Thymus (tissue), 11 donors: ENCODE measurements at regions not wholly inside any gene's neighbourhood (a gene's known extent, or its start where the extent isn't known, plus 50 kb on each side); places are given as distances from the start of the nearest gene placed in this dataset.
A peak's percentile ranks its signal among the peaks of the same experiment; 100 is the strongest.

Experiments
- DNase-seq, 9 donors: peaks; one replicate each; pipeline ENCODE4 v3.0.0-alpha.2; 2013; ENCODE audit warnings: low spot score in 9 of 9, low read depth in 6 of 9, missing footprints in 1 of 9
- H3K27ac ChIP-seq, 2 donors: one replicate each; pipeline ENCODE4 v1.5.1; 2013; ENCODE audit warnings: control low read depth in 1 of 2, low read depth in 1 of 2, low read length in 1 of 2, mild to moderate bottlenecking in 1 of 2, moderate library complexity in 1 of 2
- H3K27me3 ChIP-seq, 2 donors: one replicate each; pipeline ENCODE4 v1.5.1; 2013; ENCODE audit warnings: low read length in 1 of 2; ENCODE audit not compliant: control insufficient read depth in 2 of 2, insufficient read depth in 1 of 2
- H3K36me3 ChIP-seq, 2 donors: one replicate each; pipeline ENCODE4 v1.5.1; 2013; ENCODE audit warnings: low read length in 1 of 2, mild to moderate bottlenecking in 1 of 2, moderate library complexity in 1 of 2; ENCODE audit not compliant: control insufficient read depth in 2 of 2, insufficient read depth in 2 of 2
- H3K4me1 ChIP-seq, 2 donors: one replicate each; pipeline ENCODE4 v1.5.1; 2013; ENCODE audit warnings: low read length in 2 of 2; ENCODE audit not compliant: control insufficient read depth in 2 of 2, insufficient read depth in 2 of 2
- H3K4me3 ChIP-seq, 2 donors: one replicate each; pipeline ENCODE4 v1.5.1; 2013; ENCODE audit warnings: low read length in 2 of 2, control low read depth in 1 of 2, mild to moderate bottlenecking in 1 of 2
- H3K9me3 ChIP-seq, 2 donors: one replicate each; pipeline ENCODE4 v1.5.1; 2013; ENCODE audit warnings: low read length in 1 of 2, mild to moderate bottlenecking in 1 of 2; ENCODE audit not compliant: control insufficient read depth in 2 of 2, insufficient read depth in 1 of 2
- WGBS: extraction: QIAGEN DNeasy Blood & Tissue Kit; methylation state at CpG from one replicate; pipeline ENCODE4 v1.1.7; 2013; 5-methylcytosine and 5-hydroxymethylcytosine counted together
- donor health status: healthy.

DNA sequence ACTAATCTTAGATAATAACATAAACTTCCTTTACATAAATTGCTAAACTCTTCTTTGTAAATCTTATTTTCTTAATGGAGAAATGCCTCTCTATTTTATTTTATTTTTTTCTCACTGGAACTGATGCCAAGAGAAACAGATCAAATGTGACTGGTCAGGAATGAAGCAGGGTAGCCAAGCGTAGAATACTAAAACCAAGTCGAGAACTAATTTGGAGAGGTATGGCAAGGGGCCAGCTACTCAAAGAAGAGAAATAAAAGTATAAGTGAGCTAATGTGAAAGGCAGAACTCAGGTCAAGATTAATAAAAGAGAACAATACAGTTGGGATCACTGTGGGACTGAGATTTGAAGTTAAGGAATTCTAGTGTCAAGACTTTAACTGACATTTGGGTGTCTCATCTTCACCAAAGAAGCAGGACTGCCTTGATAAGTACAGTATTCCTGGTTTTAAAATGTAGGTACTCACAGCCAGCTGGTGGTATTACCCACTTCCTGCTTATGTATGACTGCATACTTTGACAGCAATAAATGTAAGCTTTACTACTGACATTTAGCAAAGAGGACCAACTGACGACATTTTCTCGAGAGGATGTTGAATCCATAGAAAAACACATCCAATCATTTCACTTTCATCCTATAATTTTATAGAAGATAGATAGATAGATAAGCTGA is 1192.2 kb downstream of the EFNB2 start:
- H3K9me3 ChIP-seq = no peaks in the 10 kb centered on the region
- H3K4me3 ChIP-seq = no peak overlapping the region
- 86% methylated on average over 4 of the region's 4 CpGs for WGBS
- H3K27me3 ChIP-seq = no peaks in the 10 kb centered on the region
- H3K4me1 ChIP-seq = peaks cover 2 to 7% of the 10 kb centered on the region in 2 donors
- no peak overlapping the region for H3K27ac ChIP-seq
- DNase-seq = peak in 4 of 9 donors; percentile 28 to 59 (median 32)
- no peaks in the 10 kb centered on the region for H3K36me3 ChIP-seq

- Histone ChIP-seq H3K9me3 (no peaks in the 10 kb centered on the region), H3K4me1 (peaks cover 3 to 7% of the 10 kb centered on the region in 2 donors), H3K27ac (no peak overlapping the region), H3K4me3 (no peak overlapping the region), H3K36me3 (no peaks in the 10 kb centered on the region), H3K27me3 (no peaks in the 10 kb centered on the region)
- WGBS = 97% methylated on average over 11 of the region's 11 CpGs
- DNase-seq = no peak
Observed at GRCh38 chr13:105342281-105342820, 1193.1 kb downstream of the EFNB2 start.

DNA sequence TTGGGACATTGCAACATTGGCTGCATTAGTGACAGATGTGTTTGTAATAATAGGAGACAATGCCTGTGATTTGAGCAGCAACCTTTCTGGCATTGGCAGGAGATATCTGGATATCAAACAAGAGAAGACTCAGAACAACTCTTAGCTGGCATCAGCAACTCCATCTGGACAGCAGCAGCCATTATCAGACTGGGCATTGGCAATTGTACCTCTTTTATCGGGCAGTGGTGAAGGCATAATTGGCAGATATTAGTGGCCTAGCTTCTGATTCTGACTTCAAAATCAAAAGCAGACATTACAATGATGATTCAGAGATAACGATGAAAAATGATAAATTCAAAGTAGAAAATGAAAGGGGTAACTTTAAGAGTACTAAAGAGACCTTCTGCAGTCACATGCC is 1193.7 kb downstream of the EFNB2 start:
- peaks cover 3 to 7% of the 10 kb centered on the region in 2 donors for H3K4me1 ChIP-seq
- WGBS = over 99% methylated on average over 2 of the region's 2 CpGs
- H3K27me3 ChIP-seq = no peaks in the 10 kb centered on the region
- H3K4me3 ChIP-seq = no peak overlapping the region
- H3K27ac ChIP-seq = no peak overlapping the region
- H3K36me3 ChIP-seq = no peaks in the 10 kb centered on the region
- DNase-seq = no peak
- no peaks in the 10 kb centered on the region for H3K9me3 ChIP-seq

DNA sequence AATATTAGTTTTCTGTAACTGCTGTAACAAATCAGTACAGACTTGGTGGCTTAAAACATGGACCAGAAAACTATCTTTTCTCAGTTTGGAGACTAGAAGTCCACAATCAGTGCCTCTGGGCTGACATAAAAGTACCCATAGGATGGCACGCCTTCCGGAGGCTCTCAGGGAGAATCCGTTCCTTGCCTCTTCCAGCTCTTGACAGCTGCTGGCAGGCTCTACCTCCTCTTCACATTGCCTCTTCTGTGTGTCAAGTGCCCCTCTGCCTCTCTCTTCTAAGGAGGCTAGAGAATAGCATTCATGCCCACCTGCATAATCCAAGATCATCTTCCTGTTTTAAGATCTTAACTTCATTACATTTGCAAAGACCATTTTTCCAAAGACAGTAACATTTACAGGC is 1194.2 kb downstream of the EFNB2 start:
- no peak for DNase-seq

DNA sequence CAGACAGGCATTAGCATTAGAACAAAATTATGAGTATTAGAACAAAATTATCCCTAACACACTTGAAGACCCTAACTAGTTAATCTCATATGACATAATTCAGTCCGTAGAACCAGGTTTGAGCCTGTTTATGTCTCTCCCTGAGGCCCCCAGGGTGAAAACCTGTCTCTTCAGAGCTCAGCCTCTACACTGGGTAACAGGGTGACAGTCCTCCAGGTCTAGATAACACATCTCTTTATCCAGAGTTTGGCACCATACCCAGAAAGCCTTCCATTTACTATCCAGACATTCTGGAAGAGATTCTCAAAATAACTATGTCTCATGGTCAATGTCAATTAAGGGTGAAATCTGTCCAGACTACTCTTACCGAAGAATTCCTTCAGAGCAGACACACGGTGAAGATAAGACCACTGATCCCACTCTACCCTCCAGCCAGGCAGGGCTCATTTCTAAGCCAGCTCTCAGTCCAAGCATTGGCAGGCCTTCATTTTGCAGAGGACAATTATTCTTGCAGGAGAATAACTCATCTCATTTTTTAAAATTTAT is 1195.3 kb downstream of the EFNB2 start:
- Histone ChIP-seq H3K36me3 (no peaks in the 10 kb centered on the region), H3K9me3 (no peaks in the 10 kb centered on the region), H3K27ac (no peak overlapping the region), H3K4me3 (no peak overlapping the region), H3K27me3 (no peaks in the 10 kb centered on the region), H3K4me1 (peaks cover 3 to 7% of the 10 kb centered on the region in 2 donors)
- 93% methylated on average over 3 of the region's 3 CpGs for WGBS
- DNase-seq = no peak

More for the DNA sequence above, 1194.2 kb downstream of the EFNB2 start:
- H3K4me1 ChIP-seq = peaks cover 3 to 7% of the 10 kb centered on the region in 2 donors
- no peaks in the 10 kb centered on the region for H3K27me3 ChIP-seq
- no peaks in the 10 kb centered on the region for H3K9me3 ChIP-seq
- no peaks in the 10 kb centered on the region for H3K36me3 ChIP-seq
- H3K27ac ChIP-seq = no peak overlapping the region
- H3K4me3 ChIP-seq = no peak overlapping the region
- 81% methylated on average over 3 of the region's 3 CpGs for WGBS

- Histone ChIP-seq H3K36me3 (no peaks in the 10 kb centered on the region), H3K27me3 (no peaks in the 10 kb centered on the region), H3K4me3 (peak overlapping the region; percentile 11 to 15), H3K9me3 (no peaks in the 10 kb centered on the region), H3K27ac (peak overlapping the region in 1 of 2 donors; percentile 38), H3K4me1 (peaks cover 3 to 7% of the 10 kb centered on the region in 2 donors)
- DNase-seq = peak in 5 of 9 donors; percentile 5 to 61 (median 15)
- WGBS = 49% methylated on average over 2 of the region's 2 CpGs
Observed at GRCh38 chr13:105338773-105339172, 1196.7 kb downstream of the EFNB2 start.

DNA sequence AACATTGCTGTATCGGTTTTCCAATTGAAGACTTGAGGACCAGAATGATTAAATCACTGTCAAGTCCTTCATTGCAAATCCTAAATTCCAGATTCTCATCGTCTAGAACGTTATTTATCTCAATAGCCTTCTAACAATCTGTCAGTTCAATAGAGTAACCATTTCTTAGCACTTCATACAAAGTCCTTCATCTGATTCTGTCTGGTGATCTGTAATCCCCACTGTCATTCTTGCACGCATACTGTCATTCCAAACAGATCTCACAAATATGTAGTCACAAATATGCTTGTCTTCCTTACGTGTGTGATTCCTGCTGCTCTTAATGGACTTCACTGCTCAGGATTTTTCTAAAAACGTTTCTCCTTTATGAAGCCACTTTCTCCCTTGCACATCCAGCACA is 1197.5 kb downstream of the EFNB2 start:
- WGBS = 93% methylated on average over 6 of the region's 6 CpGs

GRCh38 chr13:105336706-105337576 is 1198.5 kb downstream of the EFNB2 start:
- Histone ChIP-seq H3K4me3 (no peak overlapping the region), H3K4me1 (peaks cover 3 to 4% of the 10 kb centered on the region in 2 donors), H3K27me3 (no peaks in the 10 kb centered on the region), H3K9me3 (no peaks in the 10 kb centered on the region), H3K36me3 (no peaks in the 10 kb centered on the region), H3K27ac (no peak overlapping the region)
- DNase-seq = no peak
- whole genome bisulfite sequencing = 84% methylated on average over 7 of the region's 7 CpGs

More for the DNA sequence above, 1197.5 kb downstream of the EFNB2 start:
- no peak for DNase-seq
- Histone ChIP-seq H3K4me3 (no peak overlapping the region), H3K9me3 (no peaks in the 10 kb centered on the region), H3K27me3 (no peaks in the 10 kb centered on the region), H3K4me1 (peaks cover 3 to 4% of the 10 kb centered on the region in 2 donors), H3K27ac (no peak overlapping the region), H3K36me3 (no peaks in the 10 kb centered on the region)

GRCh38 chr13:105334211-105334610 is 1201.3 kb downstream of the EFNB2 start:
- DNase-seq = no peak
- peaks cover 2 to 3% of the 10 kb centered on the region in 2 donors for H3K4me1 ChIP-seq
- WGBS = 74% methylated on average over 3 of the region's 3 CpGs

More at GRCh38 chr13:105334211-105334610, 1201.3 kb downstream of the EFNB2 start:
- Histone ChIP-seq H3K4me3 (no peak overlapping the region), H3K36me3 (no peaks in the 10 kb centered on the region), H3K27me3 (no peaks in the 10 kb centered on the region), H3K27ac (no peak overlapping the region), H3K9me3 (no peaks in the 10 kb centered on the region)
